Colon (tissue), 2 donors: ENCODE measurements at regions not wholly inside any gene's neighbourhood (a gene's known extent, or its start where the extent isn't known, plus 50 kb on each side); places are given as distances from the start of the nearest gene placed in this dataset.

Experiments
- FAIRE-seq: peaks from 2 replicates; lab custom pipeline; 2012; peaks lifted over from hg19 to GRCh38; lab: Jason Lieb, UNC
- donor health status: control.
- donor health status: control.

- no peak for FAIRE-seq
Observed at GRCh38 chr9:89234205-89235067, 55.8 kb upstream of the SHC3 start.

- FAIRE-seq, result no peak
Observed at GRCh38 chr9:89236955-89237573, 58.4 kb upstream of the SHC3 start.

- no peak for FAIRE-seq
Observed at GRCh38 chr9:89238424-89238823, 59.8 kb upstream of the SHC3 start.

GRCh38 chr9:89243296-89244061, 64.9 kb upstream of the SHC3 start:
- no peak for FAIRE-seq

GRCh38 chr9:89246840-89247239, 64.2 kb upstream of the CKS2 start:
- FAIRE-seq, result no peak

GRCh38 chr9:89247431-89248353, 63.3 kb upstream of the CKS2 start:
- FAIRE-seq, result peak; percentile 57

GRCh38 chr9:89249001-89249400, 62.0 kb upstream of the CKS2 start:
- FAIRE-seq, result no peak

- no peak for FAIRE-seq
Observed at GRCh38 chr9:89252651-89253267, 58.2 kb upstream of the CKS2 start.

- no peak for FAIRE-seq
Observed at GRCh38 chr9:89254058-89254772, 56.8 kb upstream of the CKS2 start.

- no peak for FAIRE-seq
Observed at GRCh38 chr9:89254773-89255125, 56.2 kb upstream of the CKS2 start.

- FAIRE-seq, result no peak
Observed at GRCh38 chr9:89256225-89256624, 54.8 kb upstream of the CKS2 start.

GRCh38 chr9:89256642-89257041, 54.4 kb upstream of the CKS2 start:
- FAIRE-seq, result no peak

GRCh38 chr9:89260525-89260924, 50.5 kb upstream of the CKS2 start:
- FAIRE-seq, result no peak
